Esophagus muscularis mucosa (tissue), 4 donors: ENCODE measurements at regions not wholly inside any gene's neighbourhood (a gene's known extent, or its start where the extent isn't known, plus 50 kb on each side); places are given as distances from the start of the nearest gene placed in this dataset.

Experiments
- DNase-seq: peaks from one replicate; pipeline ENCODE4 v3.0.0-alpha.2; 2017; ENCODE audit errors: extremely low spot score
- H3K27ac ChIP-seq, 4 donors: fragments of 200-600 bp; sonication (generic); replicated peaks in 1 of 4; 1 replicate in 3 of 4; 2 replicates in 1 of 4; pipeline ENCODE4 v1.5.1; 2016 to 2019; ENCODE audit warnings: mild to moderate bottlenecking in 1 of 4
- H3K27me3 ChIP-seq, 4 donors: fragments of 200-600 bp; sonication (generic); one replicate each; pipeline versions ENCODE4 v1.5.1 to v1.6.0; 2016 to 2019
- H3K36me3 ChIP-seq, 4 donors: fragments of 200-600 bp; sonication (generic); one replicate each; pipeline ENCODE4 v1.5.1; 2016 to 2019
- H3K4me1 ChIP-seq, 4 donors: fragments of 200-600 bp; sonication (generic); one replicate each; pipeline ENCODE4 v1.5.1; 2016 to 2019
- H3K4me3 ChIP-seq, 4 donors: fragments of 200-600 bp; sonication (generic); 1 replicate in 2 of 4; 2 replicates in 2 of 4; pipeline ENCODE4 v1.5.1; 2016 to 2019; ENCODE audit warnings: mild to moderate bottlenecking in 4 of 4, moderate library complexity in 1 of 4
- H3K9me3 ChIP-seq, 4 donors: fragments of 200-600 bp; sonication (generic); 1 replicate in 3 of 4; 2 replicates in 1 of 4; pipeline ENCODE4 v1.5.1; 2016 to 2019
- CTCF ChIP-seq, 3 experiments: fragments of 200-600 bp in 2 of 3; fragments of 450-650 bp in 1 of 3; sonication (generic) in 2 of 3; IDR thresholded peaks; one replicate each; pipeline ENCODE4 v1.5.1; 2017 to 2019; ENCODE audit warnings: antibody characterized with exemption in 3 of 3, mild to moderate bottlenecking in 2 of 3, moderate library complexity in 1 of 3
- EP300 ChIP-seq: sonication (generic); formaldehyde crosslinking; IDR thresholded peaks from one replicate; pipeline ENCODE4 v1.6.1; 2017; ENCODE audit warnings: antibody characterized with exemption
- POLR2A ChIP-seq: fragments of 450-650 bp; IDR thresholded peaks from one replicate; pipeline ENCODE4 v1.6.1; 2017; ENCODE audit warnings: antibody characterized with exemption, moderate library complexity, mild to moderate bottlenecking, low read depth
- POLR2AphosphoS5 ChIP-seq, 2 donors: sonication (generic); formaldehyde crosslinking; IDR thresholded peaks; one replicate each; pipeline ENCODE4 v1.6.1; 2017; ENCODE audit warnings: antibody characterized with exemption in 2 of 2
- WGBS: methylation state at CpG from one replicate; pipeline ENCODE4 v1.1.5; 2018; 5-methylcytosine and 5-hydroxymethylcytosine counted together
- intact Hi-C: fragments of 100-400 bp; cut with DNase I; formaldehyde crosslinking; loops from one replicate; pipeline ENCODE4 v1.15.1; 2023

DNA sequence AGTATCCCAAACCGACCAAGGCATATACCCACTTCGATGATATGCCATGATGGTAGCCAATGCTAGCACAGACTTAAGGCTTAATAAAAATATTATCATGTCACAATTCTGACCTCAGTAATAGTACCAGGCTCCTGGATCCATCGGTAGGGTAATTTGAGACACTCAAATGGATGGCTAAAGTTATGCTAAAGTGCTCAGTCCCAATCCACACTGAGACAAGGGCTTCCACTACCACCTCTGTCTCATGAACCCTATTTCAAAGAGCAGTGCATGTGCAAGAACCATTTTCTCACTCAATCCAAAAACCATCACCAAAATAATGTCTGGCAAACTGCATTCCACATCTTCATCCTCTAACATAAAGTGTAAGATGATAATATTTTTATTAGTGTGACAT is 122.4 kb upstream of the KRR1 start:
- no peak overlapping the region for H3K27ac ChIP-seq
- no peak for DNase-seq
- no peaks in the 10 kb centered on the region for H3K36me3 ChIP-seq
- H3K9me3 ChIP-seq, result no peaks in the 10 kb centered on the region
- TF ChIP-seq POLR2AphosphoS5 (IDR thresholded peaks at IDR 0.05) (no peak), CTCF (IDR thresholded peaks at IDR 0.05) (no peak), EP300 (no peak), POLR2A (no peak)
- H3K27me3 ChIP-seq, result no peaks in the 10 kb centered on the region
- H3K4me3 ChIP-seq, result no peak overlapping the region
- WGBS, result 87% methylated on average over 3 of the region's 3 CpGs
- intact Hi-C loops, result no loop called here
- H3K4me1 ChIP-seq, result peaks cover 0 to 6% (median 3%) of the 10 kb centered on the region in 4 donors

DNA sequence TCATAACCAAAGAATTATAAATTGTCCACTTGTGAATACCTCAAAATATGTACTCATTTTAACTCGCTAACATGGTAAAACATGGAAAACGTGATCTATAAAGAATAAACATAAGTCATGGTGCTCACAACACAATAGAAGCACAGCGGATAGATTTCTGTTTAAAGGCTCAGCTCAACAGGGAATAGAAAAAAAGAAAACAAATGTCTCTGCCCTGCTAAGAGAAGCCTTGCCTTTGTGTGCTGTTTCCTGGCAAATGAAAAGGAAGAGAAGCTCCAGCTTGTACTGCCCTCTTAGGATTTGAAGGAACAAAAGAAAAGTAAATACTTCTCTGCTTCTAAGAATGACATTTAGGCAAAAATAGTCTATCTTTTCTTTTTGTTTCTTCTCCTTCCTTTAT is 121.0 kb upstream of the KRR1 start:
- no peak for TF ChIP-seq POLR2AphosphoS5 (IDR thresholded peaks at IDR 0.05)
- no peak overlapping the region for H3K4me3 ChIP-seq
- intact Hi-C loops, result no loop called here
- WGBS, result 63% methylated on average over 3 of the region's 3 CpGs
- no peaks in the 10 kb centered on the region for H3K27me3 ChIP-seq
- H3K9me3 ChIP-seq, result no peaks in the 10 kb centered on the region
- peaks cover 0 to 6% (median 3%) of the 10 kb centered on the region in 4 donors for H3K4me1 ChIP-seq
- H3K27ac ChIP-seq, result no peak overlapping the region
- no peaks in the 10 kb centered on the region for H3K36me3 ChIP-seq
- no peak for DNase-seq

- 69% methylated on average over 5 of the region's 5 CpGs for WGBS
- intact Hi-C loops, result no loop called here
- no peak overlapping the region for H3K4me3 ChIP-seq
- H3K27ac ChIP-seq, result no peak overlapping the region
- no peaks in the 10 kb centered on the region for H3K36me3 ChIP-seq
- H3K27me3 ChIP-seq, result no peaks in the 10 kb centered on the region
- DNase-seq, result no peak
- TF ChIP-seq EP300 (no peak), POLR2A (no peak), POLR2AphosphoS5 (IDR thresholded peaks at IDR 0.05) (no peak), CTCF (IDR thresholded peaks at IDR 0.05) (no peak)
- H3K4me1 ChIP-seq, result peaks cover 0 to 6% (median 3%) of the 10 kb centered on the region in 4 donors
- no peaks in the 10 kb centered on the region for H3K9me3 ChIP-seq
Observed at GRCh38 chr12:75631831-75632230, 120.4 kb upstream of the KRR1 start.

GRCh38 chr12:75630091-75630490 is 118.7 kb upstream of the KRR1 start:
- TF ChIP-seq POLR2A (no peak), POLR2AphosphoS5 (IDR thresholded peaks at IDR 0.05) (no peak), EP300 (no peak), CTCF (IDR thresholded peaks at IDR 0.05) (no peak)
- intact Hi-C loops, result no loop called here
- no peaks in the 10 kb centered on the region for H3K9me3 ChIP-seq
- 42% methylated on average over 2 of the region's 2 CpGs for WGBS
- no peaks in the 10 kb centered on the region for H3K36me3 ChIP-seq
- no peaks in the 10 kb centered on the region for H3K27me3 ChIP-seq
- no peaks in the 10 kb centered on the region for H3K4me1 ChIP-seq
- no peak overlapping the region for H3K4me3 ChIP-seq
- DNase-seq, result no peak
- H3K27ac ChIP-seq, result no peak overlapping the region

- no peaks in the 10 kb centered on the region for H3K27me3 ChIP-seq
- H3K36me3 ChIP-seq, result no peaks in the 10 kb centered on the region
- DNase-seq, result no peak
- TF ChIP-seq CTCF (IDR thresholded peaks at IDR 0.05), result no peak
- TF ChIP-seq POLR2AphosphoS5 (IDR thresholded peaks at IDR 0.05), result no peak
- TF ChIP-seq EP300, result no peak
- no peak for TF ChIP-seq POLR2A
- H3K9me3 ChIP-seq, result no peaks in the 10 kb centered on the region
- no peak overlapping the region for H3K27ac ChIP-seq
- H3K4me1 ChIP-seq, result no peaks in the 10 kb centered on the region
- intact Hi-C loops, result no loop called here
- no peak overlapping the region for H3K4me3 ChIP-seq
Observed at GRCh38 chr12:75628916-75629315, 117.5 kb upstream of the KRR1 start.
